ENCODE measurements at regions not wholly inside any gene's neighbourhood (a gene's known extent, or its start where the extent isn't known, plus 50 kb on each side); places are given as distances from the start of the nearest gene placed in this dataset.

DNA sequence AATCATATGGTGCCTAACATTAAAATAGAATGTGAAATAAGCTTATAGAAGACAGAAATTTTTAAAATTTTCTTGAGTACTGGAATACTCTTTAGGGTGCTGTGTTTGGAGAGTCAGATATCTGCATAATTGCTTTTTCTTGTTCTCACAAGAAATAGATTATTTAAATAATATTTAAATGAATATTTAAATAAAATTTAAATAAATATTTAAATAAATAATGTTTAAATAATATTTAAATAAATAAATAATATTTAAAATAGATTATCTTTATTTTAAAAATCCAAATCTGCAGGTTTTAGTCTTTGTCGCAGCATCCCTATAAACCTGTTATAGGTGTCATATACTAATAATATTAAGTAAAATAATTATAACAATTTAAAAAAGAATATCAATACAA lies 1589.4 kb downstream of the MAT2B start:
- Histone ChIP-seq H3K4me2 (ENCODE audit: control insufficient read depth, extremely low read depth, insufficient read depth, low read depth, low read length) (no peak overlapping the region), H3K9me3 (ENCODE audit: control insufficient read depth, low read depth, low read length) (no peaks in the 10 kb centered on the region), H4K20me1 (ENCODE audit: control insufficient read depth, extremely low read depth, insufficient read depth, low read length) (no peaks in the 10 kb centered on the region), H3K4me1 (ENCODE audit: control insufficient read depth, extremely low read depth, insufficient read depth, low read length) (no peaks in the 10 kb centered on the region), H3K36me3 (ENCODE audit: control insufficient read depth in 2 of 2, extremely low read depth in 1 of 2, insufficient read depth in 2 of 2, low read length in 2 of 2) (no peaks in the 10 kb centered on the region), H3K27me3 (ENCODE audit: control insufficient read depth, extremely low read depth, insufficient read depth, low read length) (no peaks in the 10 kb centered on the region), H3K27ac (ENCODE audit: control insufficient read depth, insufficient read depth, low read length) (no peak overlapping the region), H3K79me2 (ENCODE audit: control insufficient read depth, insufficient read depth, low read length) (no peaks in the 10 kb centered on the region), H3K9ac (ENCODE audit: control insufficient read depth, extremely low read depth, insufficient read depth, low read length) (no peak overlapping the region), H3K4me3 (ENCODE audit: control insufficient read depth in 2 of 3, extremely low read depth in 1 of 3, insufficient read depth in 2 of 3, low read depth in 1 of 3, low read length in 3 of 3) (no peak overlapping the region), H3K9me1 (ENCODE audit: control insufficient read depth, extremely low read depth, insufficient read depth, low read length) (no peaks in the 10 kb centered on the region), H2AFZ (ENCODE audit: control insufficient read depth, low read length) (no peak overlapping the region)
- dilution Hi-C loops (cut with MboI; ENCODE audit: extremely low pct_ligation_motif_present, low sequenced_read_pairs), result no loop called here
- DNase-seq (ENCODE audit: low read depth, low spot score), result no peak
- TF ChIP-seq EZH2 (IDR thresholded peaks at IDR 0.05; ENCODE audit: low read length), result no peak
- TF ChIP-seq, protein P1, sequence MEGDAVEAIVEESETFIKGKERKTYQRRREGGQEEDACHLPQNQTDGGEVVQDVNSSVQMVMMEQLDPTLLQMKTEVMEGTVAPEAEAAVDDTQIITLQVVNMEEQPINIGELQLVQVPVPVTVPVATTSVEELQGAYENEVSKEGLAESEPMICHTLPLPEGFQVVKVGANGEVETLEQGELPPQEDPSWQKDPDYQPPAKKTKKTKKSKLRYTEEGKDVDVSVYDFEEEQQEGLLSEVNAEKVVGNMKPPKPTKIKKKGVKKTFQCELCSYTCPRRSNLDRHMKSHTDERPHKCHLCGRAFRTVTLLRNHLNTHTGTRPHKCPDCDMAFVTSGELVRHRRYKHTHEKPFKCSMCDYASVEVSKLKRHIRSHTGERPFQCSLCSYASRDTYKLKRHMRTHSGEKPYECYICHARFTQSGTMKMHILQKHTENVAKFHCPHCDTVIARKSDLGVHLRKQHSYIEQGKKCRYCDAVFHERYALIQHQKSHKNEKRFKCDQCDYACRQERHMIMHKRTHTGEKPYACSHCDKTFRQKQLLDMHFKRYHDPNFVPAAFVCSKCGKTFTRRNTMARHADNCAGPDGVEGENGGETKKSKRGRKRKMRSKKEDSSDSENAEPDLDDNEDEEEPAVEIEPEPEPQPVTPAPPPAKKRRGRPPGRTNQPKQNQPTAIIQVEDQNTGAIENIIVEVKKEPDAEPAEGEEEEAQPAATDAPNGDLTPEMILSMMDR (optimal IDR thresholded peaks at IDR 0.05 in 1 of 3, IDR thresholded peaks at IDR 0.05 in 1 of 3, conservative IDR thresholded peaks at IDR 0.05 in 1 of 3; ENCODE audit: extremely low read depth in 1 of 3, insufficient read depth in 2 of 3, low read length in 3 of 3), result no peak
- FAIRE-seq, result no peak

DNA sequence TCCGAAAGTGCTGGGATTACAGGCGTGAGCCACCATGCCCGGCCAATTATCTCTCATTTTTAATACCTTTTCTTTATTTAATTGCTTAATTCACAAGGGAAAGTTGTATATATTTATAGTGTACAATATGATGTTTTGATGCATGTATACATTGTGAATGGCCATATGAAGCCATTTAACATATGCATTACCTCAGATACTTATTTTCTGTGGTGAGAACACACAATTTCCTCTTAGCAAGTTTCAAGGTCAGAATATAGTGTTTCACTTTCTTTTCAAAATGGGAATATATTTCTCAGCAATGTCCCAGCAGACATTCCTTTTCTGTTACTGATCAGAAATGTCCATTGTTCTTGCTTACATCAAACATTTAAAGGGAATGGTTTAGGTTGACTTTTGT lies 1596.3 kb downstream of the MAT2B start:
- dilution Hi-C loops (cut with MboI; ENCODE audit: extremely low pct_ligation_motif_present, low sequenced_read_pairs), result no loop called here
- no peaks in the 10 kb centered on the region for H3K79me2 ChIP-seq (ENCODE audit: control insufficient read depth, insufficient read depth, low read length)
- H3K4me3 ChIP-seq (ENCODE audit: control insufficient read depth in 2 of 3, extremely low read depth in 1 of 3, insufficient read depth in 2 of 3, low read depth in 1 of 3, low read length in 3 of 3), result no peak overlapping the region
- no peak for TF ChIP-seq EZH2 (IDR thresholded peaks at IDR 0.05; ENCODE audit: low read length)
- TF ChIP-seq, protein P1 (optimal IDR thresholded peaks at IDR 0.05 in 1 of 3, IDR thresholded peaks at IDR 0.05 in 1 of 3, conservative IDR thresholded peaks at IDR 0.05 in 1 of 3; ENCODE audit: extremely low read depth in 1 of 3, insufficient read depth in 2 of 3, low read length in 3 of 3), result no peak
- no peak overlapping the region for H3K9ac ChIP-seq (ENCODE audit: control insufficient read depth, extremely low read depth, insufficient read depth, low read length)
- H3K27me3 ChIP-seq (ENCODE audit: control insufficient read depth, extremely low read depth, insufficient read depth, low read length), result no peaks in the 10 kb centered on the region
- H3K4me1 ChIP-seq (ENCODE audit: control insufficient read depth, extremely low read depth, insufficient read depth, low read length), result no peaks in the 10 kb centered on the region
- H3K4me2 ChIP-seq (ENCODE audit: control insufficient read depth, extremely low read depth, insufficient read depth, low read depth, low read length), result no peak overlapping the region
- no peaks in the 10 kb centered on the region for H3K9me1 ChIP-seq (ENCODE audit: control insufficient read depth, extremely low read depth, insufficient read depth, low read length)
- DNase-seq (ENCODE audit: low read depth, low spot score), result no peak
- no peaks in the 10 kb centered on the region for H4K20me1 ChIP-seq (ENCODE audit: control insufficient read depth, extremely low read depth, insufficient read depth, low read length)
- no peaks in the 10 kb centered on the region for H3K36me3 ChIP-seq (ENCODE audit: control insufficient read depth in 2 of 2, extremely low read depth in 1 of 2, insufficient read depth in 2 of 2, low read length in 2 of 2)
- H3K27ac ChIP-seq (ENCODE audit: control insufficient read depth, insufficient read depth, low read length), result no peak overlapping the region
- H3K9me3 ChIP-seq (ENCODE audit: control insufficient read depth, low read depth, low read length), result no peaks in the 10 kb centered on the region
- no peak for FAIRE-seq
- H2AFZ ChIP-seq (ENCODE audit: control insufficient read depth, low read length), result no peak overlapping the region

All from keratinocyte (primary cell).